ENCODE measurements at regions not wholly inside any gene's neighbourhood (a gene's known extent, or its start where the extent isn't known, plus 50 kb on each side); places are given as distances from the start of the nearest gene placed in this dataset.

- no peak for DNase-seq (ENCODE audit: low spot score)
These were observed 476.9 kb upstream of the SMIM21 start for GRCh38 chr18:75904416-75904815.

GRCh38 chr18:75898651-75899050 lies 471.1 kb upstream of the SMIM21 start:
- DNase-seq (ENCODE audit: low spot score) = no peak

- no peak for DNase-seq (ENCODE audit: low spot score)
These were observed 469.9 kb upstream of the SMIM21 start for GRCh38 chr18:75897386-75897785.

GRCh38 chr18:75896865-75897264 lies 469.4 kb upstream of the SMIM21 start:
- DNase-seq (ENCODE audit: low spot score) = peak; percentile 76

GRCh38 chr18:75895135-75895534 lies 467.6 kb upstream of the SMIM21 start:
- DNase-seq (ENCODE audit: low spot score) = no peak

GRCh38 chr18:75884728-75885127 lies 457.2 kb upstream of the SMIM21 start:
- no peak for DNase-seq (ENCODE audit: low spot score)

GRCh38 chr18:75880925-75881504 lies 453.5 kb upstream of the SMIM21 start:
- no peak for DNase-seq (ENCODE audit: low spot score)

- no peak for DNase-seq (ENCODE audit: low spot score)
These were observed 452.8 kb upstream of the SMIM21 start for GRCh38 chr18:75880266-75880665.

GRCh38 chr18:75879196-75879595 lies 451.7 kb upstream of the SMIM21 start:
- no peak for DNase-seq (ENCODE audit: low spot score)

GRCh38 chr18:75875559-75875958 lies 448.1 kb upstream of the SMIM21 start:
- DNase-seq (ENCODE audit: low spot score) = no peak

GRCh38 chr18:75874401-75875089 lies 447.0 kb upstream of the SMIM21 start:
- peak; percentile 61 for DNase-seq (ENCODE audit: low spot score)

GRCh38 chr18:75871596-75871995 lies 444.1 kb upstream of the SMIM21 start:
- DNase-seq (ENCODE audit: low spot score) = no peak

GRCh38 chr18:75869162-75869561 lies 441.7 kb upstream of the SMIM21 start:
- DNase-seq (ENCODE audit: low spot score) = no peak

GRCh38 chr18:75868031-75868430 lies 440.5 kb upstream of the SMIM21 start:
- no peak for DNase-seq (ENCODE audit: low spot score)

GRCh38 chr18:75865639-75866038 lies 438.1 kb upstream of the SMIM21 start:
- DNase-seq (ENCODE audit: low spot score) = no peak

GRCh38 chr18:75864816-75865215 lies 437.3 kb upstream of the SMIM21 start:
- DNase-seq (ENCODE audit: low spot score) = no peak

- DNase-seq (ENCODE audit: low spot score) = no peak
These were observed 436.2 kb upstream of the SMIM21 start for GRCh38 chr18:75863696-75864095.

- no peak for DNase-seq (ENCODE audit: low spot score)
These were observed 435.0 kb upstream of the SMIM21 start for GRCh38 chr18:75862458-75862857.

- DNase-seq (ENCODE audit: low spot score) = no peak
These were observed 432.7 kb upstream of the SMIM21 start for GRCh38 chr18:75860166-75860565.

GRCh38 chr18:75859533-75859932 lies 432.0 kb upstream of the SMIM21 start:
- no peak for DNase-seq (ENCODE audit: low spot score)

GRCh38 chr18:75858754-75859153 lies 431.3 kb upstream of the SMIM21 start:
- no peak for DNase-seq (ENCODE audit: low spot score)

GRCh38 chr18:75857558-75857957 lies 430.1 kb upstream of the SMIM21 start:
- no peak for DNase-seq (ENCODE audit: low spot score)

GRCh38 chr18:75854808-75855207 lies 427.3 kb upstream of the SMIM21 start:
- DNase-seq (ENCODE audit: low spot score) = no peak

GRCh38 chr18:75854174-75854573 lies 426.7 kb upstream of the SMIM21 start:
- peak; percentile 57 for DNase-seq (ENCODE audit: low spot score)
